AG09319 (cell line): ENCODE measurements at regions not wholly inside any gene's neighbourhood (a gene's known extent, or its start where the extent isn't known, plus 50 kb on each side); places are given as distances from the start of the nearest gene placed in this dataset.
"Not testable (repeated sequence)": the region's sequence is repeated elsewhere in the genome, so short reads cannot be mapped to it uniquely, and the experiment has no call there.

ENCODE experiments used
- DNase-seq: peaks from one replicate; pipeline ENCODE4 v3.0.0-alpha.2; 2010; ENCODE audit warnings: low read depth; ENCODE audit errors: extremely low read depth
- CTCF ChIP-seq: IDR thresholded peaks from 2 replicates; pipeline ENCODE4 v1.5.1; 2011; ENCODE audit warnings: low read depth, mild to moderate bottlenecking, inconsistent platforms, low read length, moderate library complexity

- DNase-seq, result no peak
- TF ChIP-seq CTCF, result no peak
These were observed 454.5 kb downstream of the CDH11 start for GRCh38 chr16:64667334-64667877.

GRCh38 chr16:64662312-64662711 lies 459.6 kb downstream of the CDH11 start:
- not testable (repeated sequence) for DNase-seq

GRCh38 chr16:64659866-64660265 lies 462.0 kb downstream of the CDH11 start:
- DNase-seq, result no peak
- no peak for TF ChIP-seq CTCF

GRCh38 chr16:64657316-64658011 lies 464.4 kb downstream of the CDH11 start:
- no peak for TF ChIP-seq CTCF
- DNase-seq, result no peak

GRCh38 chr16:64656471-64656870 lies 465.4 kb downstream of the CDH11 start:
- no peak for DNase-seq
- no peak for TF ChIP-seq CTCF

GRCh38 chr16:64654178-64654577 lies 467.7 kb downstream of the CDH11 start:
- TF ChIP-seq CTCF, result no peak
- DNase-seq, result peak; percentile 7

GRCh38 chr16:64648282-64648681 lies 473.6 kb downstream of the CDH11 start:
- no peak for DNase-seq
- TF ChIP-seq CTCF, result no peak

- no peak for DNase-seq
- no peak for TF ChIP-seq CTCF
These were observed 480.5 kb downstream of the CDH11 start for GRCh38 chr16:64641343-64641742.
